ENCODE measurements at regions not wholly inside any gene's neighbourhood (a gene's known extent, or its start where the extent isn't known, plus 50 kb on each side); places are given as distances from the start of the nearest gene placed in this dataset.
"Not testable (repeated sequence)": the region's sequence is repeated elsewhere in the genome, so short reads cannot be mapped to it uniquely, and the experiment has no call there.

DNA sequence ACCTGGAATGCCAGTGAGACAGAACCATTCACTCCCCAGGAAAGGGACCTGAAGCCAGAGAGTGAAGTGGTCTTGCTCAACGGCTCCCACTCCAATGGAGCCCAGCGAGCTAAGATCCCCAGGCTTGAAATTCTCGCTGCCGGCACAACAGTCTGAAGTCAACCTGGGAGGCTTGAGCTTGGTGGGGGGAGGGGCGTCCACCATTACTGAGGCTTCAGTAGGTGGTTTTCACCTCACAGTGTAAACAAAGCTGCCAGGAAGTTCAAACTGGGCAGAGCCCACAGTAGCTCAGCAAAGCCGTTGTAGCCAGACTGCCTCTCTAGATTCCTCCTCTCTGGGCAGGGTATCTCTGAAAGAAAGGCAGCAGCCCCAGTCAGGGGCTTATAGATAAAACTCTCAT, 236.2 kb downstream of the LMBRD1 start:
- not testable (repeated sequence) for H3K27ac Mint-ChIP-seq; H3K4me3 ChIP-seq; H3K36me3 ChIP-seq (ENCODE audit: insufficient read depth); H3F3A ChIP-seq (replicated peaks; ENCODE audit: low read depth); H3K4me1 ChIP-seq (ENCODE audit: insufficient read depth); H3K27ac ChIP-seq (ENCODE audit: low read depth); ATAC-seq; H3K4me3 Mint-ChIP-seq; H3K27me3 Mint-ChIP-seq (ENCODE audit: insufficient read depth, low read depth, poor library complexity); H3K4me2 ChIP-seq; H3K27me3 ChIP-seq (ENCODE audit: insufficient read depth); H3K79me2 ChIP-seq (replicated peaks; ENCODE audit: insufficient read depth); H3K4me1 Mint-ChIP-seq; H4K20me1 ChIP-seq (replicated peaks; ENCODE audit: insufficient read depth)
- peaks cover 17% of the 10 kb centered on the region; the same call in 2 of the 3 replicates for H3K36me3 Mint-ChIP-seq (ENCODE audit: low read depth)
- H3K9me3 Mint-ChIP-seq: peaks cover 27% of the 10 kb centered on the region
- peak; percentile 14 for DNase-seq (ENCODE audit: low spot score)
- peaks cover 13% of the 10 kb centered on the region; the same call in 1 of the 2 replicates for H3K9me2 ChIP-seq (ENCODE audit: insufficient read depth)
- peak overlapping the region; percentile 63; the same call in 1 of the 2 replicates for H2AFZ ChIP-seq

DNA sequence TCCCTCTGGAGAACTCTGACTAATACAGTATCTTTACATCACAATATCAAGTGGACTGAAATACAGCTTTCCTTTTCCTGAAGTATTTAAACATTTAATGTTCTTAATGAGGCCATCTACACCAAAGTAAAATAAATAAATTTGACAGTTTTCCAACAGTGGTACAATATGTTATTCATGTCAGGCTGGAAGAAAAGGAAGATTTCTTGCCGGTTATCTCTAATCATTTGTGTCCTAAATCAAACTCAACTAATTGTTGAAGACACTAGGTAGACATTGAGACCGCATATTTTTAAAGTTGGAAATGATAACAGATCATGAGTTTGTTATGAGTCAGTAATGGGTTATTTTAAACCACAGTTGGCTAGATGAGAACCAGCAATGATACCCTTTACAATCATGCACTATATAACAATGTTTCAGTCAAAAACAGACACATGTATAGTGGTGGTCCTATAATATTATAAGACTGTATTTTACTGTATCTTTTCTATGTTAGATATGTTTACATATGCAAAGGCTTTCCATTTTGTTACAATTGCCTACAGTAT, 241.6 kb downstream of the LMBRD1 start:
- H3K4me1 ChIP-seq (ENCODE audit: insufficient read depth): peaks cover 5% of the 10 kb centered on the region; the same call in 1 of the 2 replicates
- peaks cover 13% of the 10 kb centered on the region for H3K4me1 Mint-ChIP-seq
- H3K9me3 Mint-ChIP-seq: peaks cover 4% of the 10 kb centered on the region; the same call in 2 of the 3 replicates
- TF ChIP-seq ZNF114 (CRISPR knock-in tag; IDR thresholded peaks at IDR 0.05): no peak
- TF ChIP-seq, protein P1, sequence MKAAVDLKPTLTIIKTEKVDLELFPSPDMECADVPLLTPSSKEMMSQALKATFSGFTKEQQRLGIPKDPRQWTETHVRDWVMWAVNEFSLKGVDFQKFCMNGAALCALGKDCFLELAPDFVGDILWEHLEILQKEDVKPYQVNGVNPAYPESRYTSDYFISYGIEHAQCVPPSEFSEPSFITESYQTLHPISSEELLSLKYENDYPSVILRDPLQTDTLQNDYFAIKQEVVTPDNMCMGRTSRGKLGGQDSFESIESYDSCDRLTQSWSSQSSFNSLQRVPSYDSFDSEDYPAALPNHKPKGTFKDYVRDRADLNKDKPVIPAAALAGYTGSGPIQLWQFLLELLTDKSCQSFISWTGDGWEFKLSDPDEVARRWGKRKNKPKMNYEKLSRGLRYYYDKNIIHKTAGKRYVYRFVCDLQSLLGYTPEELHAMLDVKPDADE (IDR thresholded peaks at IDR 0.05): no peak
- no peak for TF ChIP-seq STAT1 (IDR thresholded peaks at IDR 0.05; ENCODE audit: unreplicated experiment)
- TF ChIP-seq, protein P2, sequence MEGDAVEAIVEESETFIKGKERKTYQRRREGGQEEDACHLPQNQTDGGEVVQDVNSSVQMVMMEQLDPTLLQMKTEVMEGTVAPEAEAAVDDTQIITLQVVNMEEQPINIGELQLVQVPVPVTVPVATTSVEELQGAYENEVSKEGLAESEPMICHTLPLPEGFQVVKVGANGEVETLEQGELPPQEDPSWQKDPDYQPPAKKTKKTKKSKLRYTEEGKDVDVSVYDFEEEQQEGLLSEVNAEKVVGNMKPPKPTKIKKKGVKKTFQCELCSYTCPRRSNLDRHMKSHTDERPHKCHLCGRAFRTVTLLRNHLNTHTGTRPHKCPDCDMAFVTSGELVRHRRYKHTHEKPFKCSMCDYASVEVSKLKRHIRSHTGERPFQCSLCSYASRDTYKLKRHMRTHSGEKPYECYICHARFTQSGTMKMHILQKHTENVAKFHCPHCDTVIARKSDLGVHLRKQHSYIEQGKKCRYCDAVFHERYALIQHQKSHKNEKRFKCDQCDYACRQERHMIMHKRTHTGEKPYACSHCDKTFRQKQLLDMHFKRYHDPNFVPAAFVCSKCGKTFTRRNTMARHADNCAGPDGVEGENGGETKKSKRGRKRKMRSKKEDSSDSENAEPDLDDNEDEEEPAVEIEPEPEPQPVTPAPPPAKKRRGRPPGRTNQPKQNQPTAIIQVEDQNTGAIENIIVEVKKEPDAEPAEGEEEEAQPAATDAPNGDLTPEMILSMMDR (conservative IDR thresholded peaks at IDR 0.05; ENCODE audit: low read depth in 2 of 2): no peak
- TF ChIP-seq POLR2AphosphoS5 (IDR thresholded peaks at IDR 0.05; ENCODE audit: low read depth): no peak
- TF ChIP-seq, protein P3, sequence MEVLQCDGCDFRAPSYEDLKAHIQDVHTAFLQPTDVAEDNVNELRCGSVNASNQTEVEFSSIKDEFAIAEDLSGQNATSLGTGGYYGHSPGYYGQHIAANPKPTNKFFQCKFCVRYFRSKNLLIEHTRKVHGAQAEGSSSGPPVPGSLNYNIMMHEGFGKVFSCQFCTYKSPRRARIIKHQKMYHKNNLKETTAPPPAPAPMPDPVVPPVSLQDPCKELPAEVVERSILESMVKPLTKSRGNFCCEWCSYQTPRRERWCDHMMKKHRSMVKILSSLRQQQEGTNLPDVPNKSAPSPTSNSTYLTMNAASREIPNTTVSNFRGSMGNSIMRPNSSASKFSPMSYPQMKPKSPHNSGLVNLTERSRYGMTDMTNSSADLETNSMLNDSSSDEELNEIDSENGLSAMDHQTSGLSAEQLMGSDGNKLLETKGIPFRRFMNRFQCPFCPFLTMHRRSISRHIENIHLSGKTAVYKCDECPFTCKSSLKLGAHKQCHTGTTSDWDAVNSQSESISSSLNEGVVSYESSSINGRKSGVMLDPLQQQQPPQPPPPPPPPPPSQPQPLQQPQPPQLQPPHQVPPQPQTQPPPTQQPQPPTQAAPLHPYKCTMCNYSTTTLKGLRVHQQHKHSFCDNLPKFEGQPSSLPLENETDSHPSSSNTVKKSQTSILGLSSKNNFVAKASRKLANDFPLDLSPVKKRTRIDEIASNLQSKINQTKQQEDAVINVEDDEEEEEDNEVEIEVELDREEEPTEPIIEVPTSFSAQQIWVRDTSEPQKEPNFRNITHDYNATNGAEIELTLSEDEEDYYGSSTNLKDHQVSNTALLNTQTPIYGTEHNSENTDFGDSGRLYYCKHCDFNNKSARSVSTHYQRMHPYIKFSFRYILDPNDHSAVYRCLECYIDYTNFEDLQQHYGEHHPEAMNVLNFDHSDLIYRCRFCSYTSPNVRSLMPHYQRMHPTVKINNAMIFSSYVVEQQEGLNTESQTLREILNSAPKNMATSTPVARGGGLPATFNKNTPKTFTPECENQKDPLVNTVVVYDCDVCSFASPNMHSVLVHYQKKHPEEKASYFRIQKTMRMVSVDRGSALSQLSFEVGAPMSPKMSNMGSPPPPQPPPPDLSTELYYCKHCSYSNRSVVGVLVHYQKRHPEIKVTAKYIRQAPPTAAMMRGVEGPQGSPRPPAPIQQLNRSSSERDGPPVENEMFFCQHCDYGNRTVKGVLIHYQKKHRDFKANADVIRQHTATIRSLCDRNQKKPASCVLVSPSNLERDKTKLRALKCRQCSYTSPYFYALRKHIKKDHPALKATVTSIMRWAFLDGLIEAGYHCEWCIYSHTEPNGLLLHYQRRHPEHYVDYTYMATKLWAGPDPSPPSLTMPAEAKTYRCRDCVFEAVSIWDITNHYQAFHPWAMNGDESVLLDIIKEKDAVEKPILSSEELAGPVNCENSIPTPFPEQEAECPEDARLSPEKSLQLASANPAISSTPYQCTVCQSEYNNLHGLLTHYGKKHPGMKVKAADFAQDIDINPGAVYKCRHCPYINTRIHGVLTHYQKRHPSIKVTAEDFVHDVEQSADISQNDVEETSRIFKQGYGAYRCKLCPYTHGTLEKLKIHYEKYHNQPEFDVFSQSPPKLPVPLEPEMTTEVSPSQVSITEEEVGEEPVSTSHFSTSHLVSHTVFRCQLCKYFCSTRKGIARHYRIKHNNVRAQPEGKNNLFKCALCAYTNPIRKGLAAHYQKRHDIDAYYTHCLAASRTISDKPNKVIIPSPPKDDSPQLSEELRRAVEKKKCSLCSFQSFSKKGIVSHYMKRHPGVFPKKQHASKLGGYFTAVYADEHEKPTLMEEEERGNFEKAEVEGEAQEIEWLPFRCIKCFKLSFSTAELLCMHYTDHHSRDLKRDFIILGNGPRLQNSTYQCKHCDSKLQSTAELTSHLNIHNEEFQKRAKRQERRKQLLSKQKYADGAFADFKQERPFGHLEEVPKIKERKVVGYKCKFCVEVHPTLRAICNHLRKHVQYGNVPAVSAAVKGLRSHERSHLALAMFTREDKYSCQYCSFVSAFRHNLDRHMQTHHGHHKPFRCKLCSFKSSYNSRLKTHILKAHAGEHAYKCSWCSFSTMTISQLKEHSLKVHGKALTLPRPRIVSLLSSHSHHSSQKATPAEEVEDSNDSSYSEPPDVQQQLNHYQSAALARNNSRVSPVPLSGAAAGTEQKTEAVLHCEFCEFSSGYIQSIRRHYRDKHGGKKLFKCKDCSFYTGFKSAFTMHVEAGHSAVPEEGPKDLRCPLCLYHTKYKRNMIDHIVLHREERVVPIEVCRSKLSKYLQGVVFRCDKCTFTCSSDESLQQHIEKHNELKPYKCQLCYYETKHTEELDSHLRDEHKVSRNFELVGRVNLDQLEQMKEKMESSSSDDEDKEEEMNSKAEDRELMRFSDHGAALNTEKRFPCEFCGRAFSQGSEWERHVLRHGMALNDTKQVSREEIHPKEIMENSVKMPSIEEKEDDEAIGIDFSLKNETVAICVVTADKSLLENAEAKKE (CRISPR knock-in tag; IDR thresholded peaks at IDR 0.05): no peak
- no peak for TF ChIP-seq NANOG (IDR thresholded peaks at IDR 0.05; ENCODE audit: borderline replicate concordance)
- no peak for TF ChIP-seq EZH2 (IDR thresholded peaks at IDR 0.05; ENCODE audit: low read depth, unreplicated experiment)
- no peak for TF ChIP-seq CREB1 (CRISPR knock-in tag; IDR thresholded peaks at IDR 0.05; ENCODE audit: low read depth)

More for the DNA sequence above, 241.6 kb downstream of the LMBRD1 start:
- Histone ChIP-seq H3K4me2 (no peak overlapping the region), H3F3A (replicated peaks; ENCODE audit: low read depth) (no peaks in the 10 kb centered on the region), H4K20me1 (replicated peaks; ENCODE audit: insufficient read depth) (no peaks in the 10 kb centered on the region), H3K27me3 (ENCODE audit: insufficient read depth) (no peaks in the 10 kb centered on the region), H3K9me2 (ENCODE audit: insufficient read depth) (peaks cover 3% of the 10 kb centered on the region; the same call in 1 of the 2 replicates), H2AFZ (no peak overlapping the region), H3K79me2 (replicated peaks; ENCODE audit: insufficient read depth) (no peaks in the 10 kb centered on the region), H3K4me3 (no peak overlapping the region), H3K27ac (ENCODE audit: low read depth) (no peak overlapping the region), H3K36me3 (ENCODE audit: insufficient read depth) (no peaks in the 10 kb centered on the region)
- Mint-ChIP-seq H3K27ac (no peak overlapping the region), H3K36me3 (ENCODE audit: low read depth) (peaks cover 2% of the 10 kb centered on the region; the same call in 2 of the 3 replicates), H3K27me3 (ENCODE audit: insufficient read depth, low read depth, poor library complexity) (no peaks in the 10 kb centered on the region), H3K4me3 (no peak overlapping the region)
- ATAC-seq (no peak), DNase-seq (ENCODE audit: low spot score) (no peak)
